HG02885 (cell line): ENCODE measurements at regions not wholly inside any gene's neighbourhood (a gene's known extent, or its start where the extent isn't known, plus 50 kb on each side); places are given as distances from the start of the nearest gene placed in this dataset.

ENCODE experiments used
- ATAC-seq: cut with Tn5 transposase; IDR thresholded peaks from one replicate; pipeline ENCODE4 v1.9.1; 2021; ENCODE audit warnings: mild to moderate bottlenecking; ENCODE audit not compliant: unreplicated experiment, poor library complexity

DNA sequence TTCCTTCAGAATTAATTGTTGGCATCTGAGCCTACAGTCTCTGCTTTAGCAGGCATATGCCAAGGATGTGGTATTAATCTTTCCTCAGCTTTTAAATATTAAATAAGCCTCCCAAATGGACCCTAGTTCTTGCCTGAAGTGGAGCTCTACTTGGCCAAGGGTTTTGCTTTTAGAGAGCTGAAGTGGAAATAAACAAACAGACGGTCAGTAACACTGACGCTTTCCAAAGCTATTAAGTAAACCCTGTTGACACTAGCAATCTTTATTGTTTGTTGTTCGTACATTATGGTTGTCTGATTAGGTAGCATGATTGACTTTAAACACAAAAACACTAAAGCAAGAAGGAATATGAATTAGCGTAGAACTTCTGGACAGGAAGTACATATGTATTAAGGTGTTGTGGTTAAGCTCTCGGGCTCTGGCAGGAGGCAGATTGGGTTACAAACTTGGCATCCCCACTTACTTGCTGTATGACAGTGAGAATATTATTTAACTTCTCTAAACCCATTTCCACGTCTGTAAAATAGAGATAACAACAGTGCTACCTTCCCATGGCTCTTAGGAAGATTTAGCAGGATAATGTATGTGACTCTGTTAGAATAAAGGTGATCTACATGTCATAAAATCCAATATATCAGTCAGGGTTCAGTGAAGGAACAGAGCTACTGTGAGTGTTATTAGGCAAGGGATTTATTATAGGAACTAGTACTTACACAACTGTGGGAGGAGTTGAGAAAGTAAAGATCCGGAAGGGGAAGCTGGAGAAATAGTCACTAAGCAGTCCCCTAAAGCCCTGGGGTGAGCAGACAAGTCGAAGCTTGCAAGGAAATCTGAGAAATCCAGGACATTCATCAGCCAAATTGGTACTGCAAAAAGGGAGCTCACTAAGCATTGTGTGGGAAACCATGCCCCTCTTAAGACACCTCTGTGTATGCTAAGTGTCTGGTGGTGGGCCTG is 92.2 kb upstream of the ATF7IP start:
- no peak for ATAC-seq

DNA sequence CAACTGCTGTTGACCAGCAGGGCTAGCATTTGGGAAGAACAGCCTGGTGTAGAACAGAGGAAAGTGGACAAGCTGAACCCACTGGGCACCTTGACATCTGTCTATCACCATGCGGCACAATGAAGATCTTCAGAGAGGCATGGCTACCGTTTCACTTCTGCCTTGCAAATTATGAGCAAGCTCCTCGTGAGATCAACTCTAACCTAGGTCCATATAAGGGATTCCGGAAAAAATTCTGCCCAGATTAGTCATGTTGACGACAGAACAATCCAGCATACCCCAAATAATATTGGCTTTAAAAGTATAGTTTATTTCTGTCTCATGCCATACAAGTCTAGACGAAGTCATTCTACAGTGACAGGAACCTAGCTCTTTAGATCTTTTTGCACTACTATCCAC is 91.6 kb upstream of the ATF7IP start:
- no peak for ATAC-seq

DNA sequence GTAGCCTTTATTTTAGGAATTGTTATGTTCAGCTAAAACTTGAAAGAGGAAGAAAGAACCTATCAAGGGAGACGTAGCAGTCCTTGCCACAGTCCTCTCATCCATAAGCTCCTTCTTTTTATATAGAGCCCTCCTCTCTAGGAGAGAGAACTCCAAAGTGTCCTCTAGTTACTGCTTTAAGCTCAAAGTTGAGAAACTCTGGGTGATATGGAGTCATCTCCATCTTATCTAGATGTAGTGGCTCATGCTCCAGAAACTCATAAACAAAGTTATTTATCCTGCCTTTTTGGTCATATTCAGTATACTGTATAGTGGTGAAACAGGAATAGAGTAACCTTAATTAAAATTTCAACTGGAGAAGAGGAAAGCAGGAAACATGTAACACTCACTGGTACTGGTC is 90.4 kb upstream of the ATF7IP start:
- ATAC-seq: no peak

DNA sequence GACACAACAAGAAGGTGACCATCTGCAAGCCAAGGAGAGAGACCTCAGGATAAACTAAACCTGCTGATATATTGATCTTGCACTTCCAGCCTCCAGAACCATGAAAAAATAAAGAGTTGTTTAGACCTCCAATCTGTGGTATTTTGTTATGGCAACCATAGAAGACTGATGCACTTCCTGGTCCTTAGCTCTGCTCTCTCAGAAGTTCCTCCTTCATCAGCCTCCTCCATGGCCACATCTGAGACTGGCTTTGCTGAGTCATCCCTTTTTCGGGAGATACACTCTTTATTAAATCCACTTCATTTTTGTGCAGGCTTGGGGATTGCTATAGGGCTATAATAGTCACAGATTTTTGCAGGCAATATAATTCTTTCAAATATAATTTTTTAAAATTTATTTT is 89.6 kb upstream of the ATF7IP start:
- no peak for ATAC-seq

DNA sequence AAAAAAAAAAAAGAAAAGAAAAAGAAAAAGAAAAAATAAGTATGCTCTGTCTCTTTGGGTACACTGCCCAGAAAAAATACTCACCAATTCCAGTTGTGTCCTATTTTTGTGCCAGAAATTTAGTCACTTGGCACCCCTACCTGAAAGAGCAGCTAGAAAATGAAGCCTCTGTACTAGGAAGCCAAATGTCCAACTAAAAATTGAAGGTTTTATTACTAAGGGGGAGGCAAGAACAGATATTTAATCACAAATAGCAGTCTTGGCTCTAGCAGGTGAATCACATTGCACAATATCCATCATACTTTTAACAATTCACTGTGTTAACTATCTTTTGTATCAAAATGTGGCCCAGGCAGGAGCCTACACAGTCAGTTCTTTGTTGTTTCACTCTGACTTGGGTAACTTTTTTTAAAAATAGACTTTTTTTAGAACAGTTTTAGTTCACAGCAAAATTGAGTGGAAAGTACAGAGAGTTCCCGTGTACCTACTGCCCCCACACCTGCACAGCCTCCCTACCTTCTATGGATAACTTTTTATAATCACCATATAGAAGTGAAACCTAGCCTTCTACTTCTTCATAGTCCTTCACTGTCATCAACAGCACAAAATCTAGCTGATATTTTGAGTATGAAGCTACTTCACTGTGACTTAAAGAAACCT is 87.1 kb upstream of the ATF7IP start:
- ATAC-seq: no peak

DNA sequence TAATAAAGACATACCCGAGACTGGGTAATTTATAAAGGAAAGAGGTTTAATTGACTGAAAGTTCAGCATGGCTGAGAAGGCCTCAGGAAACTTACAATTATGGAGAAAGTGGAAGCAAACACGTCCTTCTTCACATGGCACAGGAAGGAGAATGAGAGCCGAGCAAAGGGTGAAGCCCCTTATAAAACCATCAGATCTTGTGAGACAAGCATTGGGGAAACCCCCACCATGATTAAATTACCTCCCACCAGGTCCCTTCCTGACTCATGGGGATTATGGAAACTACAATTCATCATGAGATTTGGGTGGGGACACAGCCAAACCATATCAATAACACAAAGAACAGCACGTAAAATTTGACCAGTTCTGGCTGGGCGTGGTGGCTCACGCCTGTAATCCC is 85.6 kb upstream of the ATF7IP start:
- no peak for ATAC-seq

DNA sequence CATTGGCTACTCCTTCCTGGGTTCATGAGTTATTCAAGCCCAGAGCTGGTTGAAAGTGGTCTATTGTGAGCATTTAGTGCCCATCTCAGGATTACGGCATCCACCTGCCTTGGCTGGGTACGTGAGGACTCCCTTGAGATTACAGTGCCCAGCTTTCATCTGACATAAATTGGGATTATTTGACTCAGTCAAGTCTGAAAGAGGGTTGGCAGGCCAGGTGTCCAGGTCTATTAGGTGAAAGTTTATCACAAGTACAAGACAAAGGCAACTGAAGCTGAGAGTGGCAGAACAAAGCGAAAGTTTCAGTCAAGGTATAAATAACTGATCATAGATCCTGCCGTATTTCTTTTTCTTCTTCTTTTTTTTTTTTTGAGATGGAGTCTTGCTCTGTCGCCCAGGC is 84.6 kb upstream of the ATF7IP start:
- ATAC-seq: no peak

DNA sequence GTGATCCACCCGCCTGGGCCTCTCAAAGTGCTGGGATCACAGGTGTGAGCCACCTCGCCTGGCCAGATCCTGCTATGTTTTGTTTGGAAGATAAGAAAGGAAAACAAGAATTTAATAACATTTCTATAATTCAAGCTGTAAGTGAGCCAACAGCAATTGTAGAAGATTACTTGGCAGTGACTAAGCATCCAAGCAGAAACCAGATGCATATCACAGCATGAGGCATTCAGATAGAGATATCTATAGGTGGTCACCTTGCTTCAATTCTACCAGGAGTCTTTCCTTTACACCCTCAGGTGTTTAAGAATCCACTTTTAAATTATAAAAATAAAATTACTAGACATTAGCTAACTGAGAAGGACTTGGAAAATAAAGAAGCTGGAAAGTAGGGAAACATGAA is 83.9 kb upstream of the ATF7IP start:
- ATAC-seq: no peak

DNA sequence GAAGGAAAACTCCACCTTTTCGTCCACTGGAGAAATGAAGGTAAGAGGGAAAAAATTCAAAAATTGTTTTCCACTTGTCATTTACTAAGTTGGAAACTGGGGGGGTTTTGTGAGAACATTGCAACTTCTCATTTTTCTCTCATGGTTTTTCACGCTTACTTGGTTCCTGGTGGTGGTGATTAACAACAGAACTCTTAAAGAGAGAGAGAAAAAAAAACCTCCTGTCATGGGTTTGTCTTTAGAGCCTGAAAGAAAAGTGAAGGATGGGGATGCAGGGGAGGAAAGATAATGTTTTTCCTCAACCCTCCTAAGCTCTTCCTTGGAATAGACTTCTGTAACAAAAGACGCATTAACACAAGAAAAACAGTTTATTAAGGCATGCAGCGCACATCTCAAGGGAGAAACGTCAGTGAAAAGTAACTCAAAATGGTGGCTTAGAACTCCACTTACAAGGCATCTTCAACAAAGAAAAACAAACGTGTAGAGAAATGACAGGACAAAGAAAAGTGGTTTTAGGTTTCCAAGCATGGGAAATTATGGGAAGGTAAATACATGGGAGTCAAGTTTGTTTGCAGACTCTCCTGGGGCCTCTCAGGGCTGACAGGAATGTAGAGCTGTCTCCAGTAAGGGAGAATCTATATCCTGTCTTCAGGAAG is 81.9 kb upstream of the ATF7IP start:
- peak; percentile 45 for ATAC-seq

DNA sequence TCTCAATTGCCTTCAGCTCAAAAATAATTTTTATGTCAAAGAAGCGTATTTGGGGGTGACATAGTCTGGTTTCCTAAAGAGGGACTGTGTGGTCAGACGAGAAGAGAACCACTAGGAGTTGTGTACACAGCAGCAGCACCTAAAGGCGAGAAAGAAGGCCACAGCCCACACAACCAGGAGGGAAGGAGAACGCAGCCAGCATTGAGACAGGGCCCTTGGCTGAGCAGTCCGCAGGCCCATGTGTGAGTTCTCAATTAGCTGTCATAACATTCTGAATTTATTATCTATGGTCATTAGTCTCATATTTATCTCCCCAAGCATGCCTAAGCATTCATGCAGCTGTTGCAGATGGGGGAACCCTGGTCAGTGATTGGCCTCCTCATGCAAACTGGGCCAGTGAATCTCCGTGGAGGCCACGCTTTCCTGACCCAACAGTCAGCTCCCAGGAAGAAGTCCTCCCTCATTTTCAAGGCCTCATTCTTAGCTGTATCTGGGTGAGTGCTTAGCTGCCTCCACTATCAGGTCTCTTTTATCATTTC is 81.2 kb upstream of the ATF7IP start:
- ATAC-seq: peak; percentile 83

DNA sequence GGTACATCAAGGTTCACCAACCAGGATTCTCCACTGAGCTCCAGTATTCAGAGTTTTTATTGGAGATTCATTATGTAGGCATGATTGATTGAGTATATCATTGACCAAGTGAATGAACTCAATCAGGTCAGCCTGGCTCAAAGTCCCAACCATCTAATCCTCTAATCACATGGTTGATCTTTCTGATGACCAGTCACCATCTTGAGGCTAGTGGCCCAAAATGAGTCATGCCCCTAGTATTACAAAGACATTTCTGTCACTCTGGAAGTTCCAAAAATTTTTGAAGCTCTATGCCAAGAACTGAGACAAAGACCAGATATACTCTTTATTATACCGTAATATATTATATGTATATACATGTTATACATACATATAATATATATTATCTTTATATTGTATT is 75.9 kb upstream of the ATF7IP start:
- ATAC-seq: no peak

DNA sequence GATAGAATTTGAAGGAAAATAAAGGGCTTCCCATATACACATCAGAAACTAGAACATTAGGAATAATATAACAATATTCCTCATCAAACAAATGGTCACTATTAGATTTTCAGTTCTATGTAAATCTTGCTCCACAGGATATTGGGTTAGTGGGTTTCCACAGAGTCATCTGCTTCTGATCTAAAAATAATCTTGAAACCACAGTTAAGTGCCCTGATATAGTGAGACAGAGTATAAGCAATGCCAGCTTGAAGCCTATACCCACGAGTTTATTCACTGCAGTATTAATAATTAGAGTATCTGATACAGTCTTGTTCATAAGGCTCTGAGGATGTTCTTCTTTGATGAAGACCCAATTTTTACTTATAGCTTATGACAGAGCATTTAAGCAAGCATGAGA is 74.5 kb upstream of the ATF7IP start:
- ATAC-seq: no peak

DNA sequence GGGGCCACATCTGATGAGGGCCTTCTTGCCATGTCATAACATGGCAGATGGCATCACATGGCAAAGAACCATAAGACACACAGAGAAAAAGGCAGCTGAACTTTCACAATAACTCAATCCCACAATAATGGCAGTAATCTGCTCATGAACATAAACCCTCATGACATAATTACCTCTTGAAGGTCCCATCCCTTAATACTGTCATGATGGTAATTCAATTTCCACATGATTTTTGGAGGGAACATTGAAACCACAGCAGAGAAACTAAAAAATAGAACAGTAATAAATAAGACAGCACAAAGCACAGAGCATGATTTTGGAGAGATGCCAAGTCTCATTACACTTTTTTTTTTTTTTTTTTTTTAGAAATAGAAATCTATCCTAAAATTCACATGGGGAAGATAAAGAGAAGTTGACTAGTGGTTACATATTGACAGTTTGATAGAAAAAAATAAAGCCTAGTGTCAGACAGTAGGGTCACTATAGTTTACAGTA is 61.8 kb upstream of the ATF7IP start:
- no peak for ATAC-seq

DNA sequence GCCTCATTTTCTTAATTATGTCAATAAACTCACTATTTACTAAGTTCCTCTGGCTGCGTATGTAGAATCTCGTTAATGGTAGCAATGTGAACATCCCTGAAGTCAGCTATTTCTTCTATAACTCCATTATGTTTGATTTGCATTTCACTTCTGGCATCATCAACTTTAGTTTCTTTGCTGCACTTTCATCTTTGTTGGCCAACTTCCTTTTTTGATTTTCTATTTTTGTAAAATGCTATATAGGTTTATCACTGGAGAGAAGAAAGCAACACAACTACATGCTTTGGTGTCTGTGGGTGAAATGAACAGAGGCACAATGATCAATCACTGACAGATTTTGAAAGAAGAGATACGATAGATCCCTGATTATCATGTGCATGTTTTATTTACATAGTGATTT is 58.5 kb upstream of the ATF7IP start:
- ATAC-seq: no peak

DNA sequence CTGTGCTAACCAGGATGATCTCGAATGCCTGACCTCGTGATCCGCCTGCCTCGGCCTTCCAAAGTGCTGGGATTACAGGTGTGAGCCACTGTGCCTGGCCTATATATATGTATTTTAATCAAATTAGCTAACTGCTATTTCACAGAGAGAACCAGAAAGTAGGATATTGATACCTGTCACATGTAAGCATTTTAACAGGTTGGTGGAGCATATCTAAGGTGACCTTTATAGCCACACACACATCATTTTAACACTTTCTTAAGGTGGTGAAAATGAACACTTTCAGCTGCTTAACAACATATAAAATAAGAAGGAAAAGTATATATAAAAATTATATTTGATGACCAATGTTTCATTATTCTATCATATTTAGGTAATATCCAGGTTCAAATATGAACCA is 57.0 kb upstream of the ATF7IP start:
- no peak for ATAC-seq

DNA sequence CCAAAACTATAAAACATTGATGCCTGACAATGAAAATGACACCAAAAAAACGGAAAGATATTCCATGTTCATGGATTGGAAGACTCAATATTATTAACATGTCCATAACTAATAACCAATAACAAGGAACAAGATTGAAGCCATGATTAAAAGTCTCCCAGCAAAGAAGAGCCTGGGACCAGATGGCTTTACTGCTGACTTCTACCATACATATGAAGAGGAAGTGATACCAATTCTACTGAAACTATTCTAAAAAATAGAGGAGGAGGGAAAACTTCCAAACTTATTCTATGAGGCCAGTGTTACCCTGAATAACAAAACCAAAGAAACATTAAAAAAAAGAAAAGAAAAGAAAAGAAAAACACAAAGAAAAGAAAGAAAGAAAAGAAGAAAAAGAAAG is 54.6 kb upstream of the ATF7IP start:
- ATAC-seq: no peak

DNA sequence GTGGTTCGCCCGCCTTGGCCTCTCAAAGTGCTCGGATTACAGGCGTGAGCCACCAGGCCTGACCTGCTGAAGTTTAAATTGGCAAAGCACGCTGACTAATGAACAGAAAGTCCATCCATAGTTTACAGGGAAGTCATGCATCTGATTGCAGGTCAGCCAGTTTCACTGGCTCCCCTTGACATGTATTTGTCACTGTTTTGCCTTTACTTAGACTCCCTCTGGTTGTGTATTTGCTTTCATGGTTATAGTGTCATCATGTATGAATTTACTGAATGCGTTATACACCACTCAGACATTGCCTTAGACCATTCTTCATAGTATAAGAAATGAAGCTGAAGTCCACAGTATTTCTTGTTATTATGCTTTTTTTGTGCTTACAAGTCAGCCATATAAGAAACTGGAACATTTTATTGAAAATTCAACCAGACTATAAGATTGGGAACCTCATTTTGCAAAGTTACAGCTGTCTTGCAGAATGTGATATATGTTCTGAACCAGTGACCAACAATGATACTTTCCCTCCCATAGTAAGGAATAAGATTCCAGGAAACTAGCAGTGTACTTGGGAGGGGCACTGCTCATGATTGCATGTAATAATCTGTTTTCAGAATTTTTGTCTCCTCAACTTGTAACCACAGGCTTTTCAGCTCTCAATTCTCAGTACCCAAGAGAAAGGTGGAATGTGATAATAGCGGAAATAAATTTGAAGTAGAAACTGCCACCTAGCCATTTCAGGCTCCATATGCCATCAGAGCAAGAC is 51.9 kb upstream of the ATF7IP start:
- no peak for ATAC-seq

DNA sequence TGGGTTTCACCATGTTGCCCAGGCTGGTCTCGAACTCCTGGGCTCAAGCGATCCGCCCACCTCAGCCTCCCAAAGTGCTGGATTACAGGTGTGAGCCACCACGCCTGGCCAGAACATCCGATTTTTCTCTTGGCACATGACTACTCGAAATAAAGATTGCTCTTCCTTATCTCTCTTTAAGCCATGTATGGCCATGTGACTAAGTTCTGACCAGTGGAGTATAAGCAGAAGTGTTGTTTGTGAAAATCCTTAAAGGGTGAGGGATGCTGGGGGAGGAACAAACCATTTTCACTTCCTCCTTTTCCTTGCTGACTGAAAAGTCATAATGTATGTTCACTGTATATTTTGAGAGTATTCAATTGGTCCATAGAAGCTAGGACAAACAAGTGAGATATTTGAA is 50.7 kb upstream of the ATF7IP start:
- ATAC-seq: peak; percentile 56

DNA sequence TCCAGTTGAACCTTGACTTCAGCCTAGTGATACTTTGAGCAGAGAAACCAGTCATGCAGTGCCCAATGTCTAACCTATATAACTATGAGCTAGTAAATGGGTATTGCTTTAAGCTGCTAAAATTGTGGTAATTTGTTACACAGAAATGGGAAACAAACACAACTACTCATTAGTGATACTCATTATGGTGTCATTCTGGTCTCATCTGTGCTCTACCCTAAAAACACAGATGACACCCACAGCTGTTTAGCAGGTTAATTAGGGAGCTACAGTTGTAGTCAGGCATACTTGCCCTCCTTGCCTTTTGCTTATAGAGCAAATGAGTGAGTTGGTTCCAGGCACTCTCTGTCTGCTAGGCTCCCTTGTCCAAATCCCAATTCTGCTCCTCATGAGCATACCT is 50.0 kb upstream of the ATF7IP start:
- no peak for ATAC-seq
